Activated CD4-positive, alpha-beta T cell treated with anti-CD3 and anti-CD28 coated beads, Interleukin-2, amount 50 U/mL, for 4 hours (primary cell): ENCODE measurements at regions not wholly inside any gene's neighbourhood (a gene's known extent, or its start where the extent isn't known, plus 50 kb on each side); places are given as distances from the start of the nearest gene placed in this dataset.

Experiments
- DNase-seq, 2 experiments: peaks; one replicate each; pipeline ENCODE4 v3.0.0-alpha.2; 2020

DNA sequence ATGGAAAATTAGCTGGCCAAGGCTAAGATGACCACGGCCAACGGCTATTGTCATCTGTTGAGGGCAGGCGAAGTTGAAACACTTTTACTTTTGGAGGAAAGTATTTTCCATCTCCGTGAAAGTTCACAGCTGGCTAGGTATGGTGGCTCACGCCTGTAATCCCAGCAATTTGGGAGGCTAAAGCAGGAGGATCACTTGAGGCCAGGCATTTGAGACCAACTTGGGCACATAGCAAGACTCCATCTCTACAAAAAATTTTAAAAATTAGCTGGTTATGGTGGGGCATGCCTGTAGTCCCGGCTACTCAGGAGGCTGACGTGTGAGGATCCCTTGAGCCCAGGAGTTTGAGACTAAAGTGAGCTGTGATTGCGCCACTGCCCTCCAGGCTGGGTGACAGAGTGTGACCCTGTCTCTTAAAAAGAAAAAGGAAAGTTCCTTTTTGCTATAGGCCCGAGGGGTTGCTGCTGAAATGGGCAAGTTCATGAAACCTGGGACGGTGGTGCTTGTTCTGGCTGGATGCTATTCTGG, 85.5 kb upstream of the MKLN1 start:
- DNase-seq: no peak

DNA sequence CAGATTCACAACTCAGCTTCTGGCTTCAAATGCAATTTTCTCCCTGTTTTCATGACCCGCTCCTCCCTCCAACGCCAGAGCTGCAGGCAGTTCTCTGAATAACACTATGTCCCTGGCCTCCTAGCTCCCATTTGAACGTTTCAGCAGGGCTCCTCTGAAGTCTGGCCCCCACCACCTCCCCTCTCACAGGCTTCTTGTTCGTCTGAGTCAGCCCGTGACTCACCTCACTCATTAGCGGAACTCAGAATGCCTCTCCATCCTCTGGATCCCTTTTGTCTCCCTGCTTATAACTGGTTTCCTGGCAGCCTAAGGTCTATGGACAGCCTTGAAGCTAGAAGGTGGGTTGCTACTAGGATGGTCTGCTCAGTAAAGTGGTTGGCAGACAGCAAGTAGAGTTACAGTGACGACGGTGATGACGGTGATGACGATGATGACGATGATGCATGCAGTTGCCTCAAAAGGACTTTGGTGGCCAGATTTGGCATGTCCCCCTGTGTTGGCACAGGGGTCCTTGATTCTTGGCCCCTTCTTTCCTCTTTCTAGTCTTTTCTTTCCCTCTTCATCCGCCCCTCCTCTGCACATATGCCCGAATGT, 83.3 kb upstream of the MKLN1 start:
- peak; percentile 7 to 16 for DNase-seq

DNA sequence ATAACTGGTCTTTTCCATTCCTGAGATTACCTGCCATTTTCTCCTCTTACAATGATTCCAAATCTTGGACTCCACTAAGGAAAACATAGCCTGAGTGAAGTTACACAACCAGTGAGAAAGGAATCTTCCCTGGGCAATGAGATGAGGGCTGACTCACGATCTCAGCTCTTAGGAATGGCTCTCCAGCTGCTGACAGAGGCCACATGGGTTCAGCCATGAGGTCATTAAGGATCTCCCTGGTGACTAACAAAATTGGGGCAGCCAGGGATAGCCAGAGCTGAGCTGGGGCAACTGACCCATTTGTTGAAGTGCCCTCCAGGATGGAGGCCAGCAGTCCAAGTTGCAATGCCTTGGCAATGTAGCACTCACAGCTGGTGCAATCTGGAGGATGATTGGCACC, 78.7 kb upstream of the MKLN1 start:
- DNase-seq: no peak

DNA sequence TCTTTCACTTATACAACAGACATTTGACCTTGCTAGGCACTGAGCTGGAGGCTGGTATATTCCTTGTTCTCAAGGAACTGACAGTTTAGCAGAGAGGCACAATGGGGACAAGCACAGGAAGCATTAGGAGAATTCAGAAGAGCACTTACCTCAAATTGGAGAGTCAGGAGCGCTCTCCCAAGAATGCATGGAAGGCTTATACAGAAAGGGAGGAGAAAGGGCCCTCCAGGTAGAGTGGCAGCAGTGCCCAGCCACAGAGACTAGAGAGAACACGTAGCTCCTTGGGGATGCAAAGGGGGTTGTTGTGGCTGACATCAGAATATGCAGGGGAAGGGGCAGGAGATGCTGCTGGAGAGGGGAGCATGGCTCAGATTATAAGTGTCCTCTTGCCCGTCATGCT, 78.2 kb upstream of the MKLN1 start:
- DNase-seq: no peak

DNA sequence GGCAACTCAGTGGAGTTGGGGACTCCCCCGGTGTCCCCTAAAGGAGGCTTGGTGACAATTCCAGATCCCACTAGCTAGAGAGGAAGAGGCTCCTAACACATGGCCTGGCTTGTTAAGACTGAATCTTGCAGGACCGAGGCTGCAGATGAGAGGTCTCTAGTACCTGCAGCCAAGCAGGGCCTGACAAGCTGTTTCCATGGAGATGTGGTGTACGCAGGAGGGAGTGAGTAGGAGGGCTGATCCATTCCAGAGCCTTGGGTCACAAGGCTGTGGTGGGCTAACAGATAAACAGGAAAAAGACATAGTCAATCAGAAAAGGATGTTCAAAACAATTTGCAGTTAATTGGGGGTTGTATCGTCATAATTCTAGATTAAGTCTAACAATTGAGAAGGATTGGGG, 77.3 kb upstream of the MKLN1 start:
- no peak for DNase-seq

DNA sequence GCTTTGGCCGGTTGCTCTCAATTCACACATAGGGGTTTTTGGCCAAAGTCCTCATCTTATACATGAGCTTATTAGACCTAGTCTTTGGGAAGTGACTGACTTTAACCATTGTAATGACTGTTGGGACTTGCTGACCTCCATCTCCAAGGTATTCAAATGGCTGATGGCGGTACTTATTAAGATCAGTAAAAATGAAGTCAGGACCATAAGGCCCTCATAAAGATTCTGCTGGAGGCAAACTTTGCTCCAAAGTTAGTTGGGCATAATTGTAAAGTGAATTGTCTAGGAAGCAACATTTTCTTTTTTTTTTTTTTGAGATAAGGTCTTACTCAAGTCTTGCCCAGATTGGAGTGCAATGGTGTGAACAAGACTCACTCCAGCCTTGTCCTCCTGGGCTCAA, 76.3 kb upstream of the MKLN1 start:
- no peak for DNase-seq

DNA sequence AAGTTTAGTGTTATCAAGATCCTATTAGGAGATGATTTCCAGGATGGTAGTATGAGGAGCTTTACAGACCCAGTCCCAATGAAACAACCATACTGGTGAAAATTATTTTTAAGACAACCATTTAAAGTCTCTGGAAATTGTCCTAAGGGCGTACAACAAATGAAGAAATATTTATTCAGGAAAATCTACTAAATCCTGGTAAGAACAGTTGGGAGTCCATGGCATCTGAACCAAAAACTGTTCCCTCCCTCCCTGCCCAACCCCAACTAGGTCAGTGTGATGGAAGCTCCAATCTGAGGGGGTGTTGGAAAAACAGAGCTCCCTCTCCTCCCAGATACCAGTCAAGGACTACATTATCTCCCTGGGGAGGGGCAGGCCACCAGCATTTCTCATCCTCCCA, 74.7 kb upstream of the MKLN1 start:
- no peak for DNase-seq

DNA sequence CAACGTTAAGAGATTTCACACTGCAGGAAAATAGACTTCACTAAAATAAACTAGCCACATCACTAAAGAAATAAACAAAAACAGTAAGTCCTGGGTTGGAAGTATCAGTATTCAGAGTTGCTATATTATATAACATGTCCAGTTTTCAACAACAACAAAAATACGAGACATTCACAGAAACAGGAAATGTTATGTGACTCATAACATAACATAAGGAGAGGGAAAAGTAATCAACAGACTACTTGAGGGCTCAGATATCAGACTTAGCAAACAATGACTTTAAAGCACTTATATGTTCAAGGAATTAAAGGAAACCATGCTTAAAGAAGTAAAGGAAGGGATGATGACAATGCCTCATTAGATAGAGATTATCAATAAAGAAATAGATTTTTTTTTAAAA, 73.5 kb upstream of the MKLN1 start:
- DNase-seq: no peak

DNA sequence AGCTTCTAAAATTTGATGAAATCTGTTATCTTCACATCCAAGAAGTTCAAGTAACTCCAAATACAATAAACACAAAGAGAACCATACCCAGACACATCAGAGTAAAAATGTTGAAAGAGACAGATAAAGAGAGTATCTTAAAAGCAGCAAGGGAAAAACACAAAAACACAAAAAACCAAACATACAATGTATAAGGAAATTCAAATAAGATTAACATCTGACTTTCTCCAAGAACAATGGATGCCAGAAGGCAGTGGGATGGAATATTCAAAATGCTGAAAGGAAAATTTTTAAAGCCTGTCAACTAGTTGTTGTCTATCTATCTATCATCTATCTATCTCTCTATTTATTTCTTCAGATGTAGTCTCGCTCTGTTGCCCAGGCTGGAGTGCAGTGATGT, 72.4 kb upstream of the MKLN1 start:
- DNase-seq: no peak

DNA sequence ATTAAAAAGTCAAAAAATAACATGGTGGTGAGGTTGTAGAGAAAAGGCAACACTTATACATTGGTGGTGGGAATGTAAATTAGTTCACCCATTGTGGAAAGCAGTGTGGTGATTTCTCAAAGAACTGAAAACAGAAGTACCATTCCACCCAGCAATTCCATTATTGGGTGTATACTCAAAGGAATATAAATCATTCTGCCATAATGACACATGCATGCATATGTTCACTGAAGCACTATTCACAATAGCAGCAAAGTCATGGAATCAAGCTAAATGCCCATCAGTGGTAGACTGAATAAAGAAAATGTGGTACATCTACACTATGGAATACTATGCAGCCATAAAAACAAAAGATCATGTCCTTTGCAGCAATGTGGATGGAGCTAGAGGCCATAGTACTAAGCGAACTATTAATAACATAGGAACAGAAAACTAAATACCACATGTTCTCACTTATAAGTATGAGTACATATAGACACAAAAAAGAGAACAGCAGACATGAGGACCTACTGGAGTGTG, 66.1 kb upstream of the MKLN1 start:
- no peak for DNase-seq

DNA sequence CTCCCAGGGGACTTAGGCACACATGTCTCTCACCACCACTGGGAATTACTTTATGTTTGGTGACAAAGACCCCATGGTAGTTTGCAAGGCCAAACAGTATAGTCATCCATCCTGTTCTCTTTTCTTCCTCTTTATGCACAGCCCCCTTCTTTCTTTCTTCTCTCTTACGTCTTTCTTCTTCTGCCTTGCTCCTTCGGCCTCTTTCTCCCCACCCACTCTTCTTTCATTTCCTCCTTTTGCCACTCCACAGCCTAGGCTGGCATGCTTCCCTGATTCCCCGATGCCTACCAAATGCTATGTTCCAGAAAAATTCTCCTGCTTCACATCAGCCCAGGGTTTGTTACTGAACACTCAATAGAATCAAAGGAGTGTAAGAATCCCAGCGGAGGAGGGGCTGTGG, 62.4 kb upstream of the MKLN1 start:
- DNase-seq: no peak

DNA sequence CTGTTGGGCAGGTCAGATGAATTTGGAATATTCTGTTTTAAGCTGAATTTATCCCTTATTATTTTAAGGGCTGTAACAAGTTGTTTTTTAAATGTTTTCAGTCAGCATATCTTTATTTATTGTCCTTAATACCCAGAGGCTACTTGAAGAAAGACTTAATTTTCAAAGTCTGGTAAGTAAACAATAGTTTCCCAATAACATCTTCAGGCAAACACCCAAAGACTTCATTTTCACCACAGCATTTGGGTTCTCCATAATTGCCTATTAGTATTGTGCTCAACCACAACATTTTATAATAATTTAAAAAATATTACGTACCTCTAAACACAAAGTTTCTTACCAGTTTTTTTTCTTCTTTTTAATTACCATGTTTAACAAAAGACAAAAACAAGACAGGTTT, 60.0 kb upstream of the MKLN1 start:
- DNase-seq: no peak

DNA sequence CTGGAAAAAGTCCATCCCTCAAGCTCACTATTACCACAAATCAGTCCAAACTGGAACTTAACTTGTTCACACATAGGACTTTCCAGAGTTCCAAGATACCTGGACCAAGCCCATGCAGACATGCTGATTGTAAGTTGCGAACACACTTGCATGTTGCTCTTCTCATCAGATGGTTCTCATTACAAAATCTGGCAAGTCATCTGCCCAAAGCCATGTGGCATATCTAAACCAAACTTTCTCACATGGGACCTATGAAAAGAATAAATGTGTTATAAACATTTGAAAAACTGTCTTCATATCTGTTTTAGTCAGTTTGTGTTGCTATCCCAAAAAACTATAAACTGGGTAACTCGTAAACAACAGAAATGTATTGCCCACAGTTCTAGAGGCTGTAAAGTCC, 58.8 kb upstream of the MKLN1 start:
- no peak for DNase-seq

DNA sequence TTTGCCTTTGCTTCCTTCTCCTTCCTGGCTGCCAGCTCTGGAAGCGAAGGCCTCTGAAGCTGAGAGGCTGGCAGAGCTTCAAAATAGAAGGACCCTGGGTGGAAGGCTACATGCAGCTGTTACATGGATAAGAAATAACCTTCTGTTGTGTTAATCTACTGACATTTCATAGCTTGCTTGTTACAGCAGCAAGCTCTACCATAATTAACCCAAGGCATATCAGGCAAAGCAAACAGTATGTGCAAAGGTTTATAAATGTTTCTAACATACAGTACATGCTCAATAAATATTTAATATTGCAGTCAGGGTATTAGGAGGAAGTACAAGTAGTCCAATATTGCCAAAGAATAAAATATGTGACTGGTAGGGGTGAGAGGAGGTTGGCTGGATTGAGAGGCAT, 55.6 kb upstream of the MKLN1 start:
- DNase-seq: no peak

DNA sequence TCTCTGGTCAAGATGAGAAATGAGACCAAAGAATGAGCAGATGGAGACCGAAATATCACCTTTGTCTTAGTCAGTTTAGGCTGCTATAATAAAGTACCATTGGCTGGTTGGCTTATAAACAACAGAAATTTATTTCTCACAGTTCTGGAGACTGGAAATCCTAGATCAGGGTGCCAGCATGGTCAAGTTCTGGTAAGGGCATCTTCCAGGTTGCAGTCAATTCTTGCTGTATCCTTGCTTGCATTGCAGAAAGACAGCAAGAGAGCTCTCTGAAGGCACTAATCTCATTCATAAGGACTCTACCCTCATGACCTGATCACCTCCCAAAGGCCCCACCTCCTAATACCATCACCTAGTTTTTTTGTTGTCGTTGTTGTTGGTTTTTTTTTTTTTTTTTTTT, 52.7 kb upstream of the MKLN1 start:
- no peak for DNase-seq

DNA sequence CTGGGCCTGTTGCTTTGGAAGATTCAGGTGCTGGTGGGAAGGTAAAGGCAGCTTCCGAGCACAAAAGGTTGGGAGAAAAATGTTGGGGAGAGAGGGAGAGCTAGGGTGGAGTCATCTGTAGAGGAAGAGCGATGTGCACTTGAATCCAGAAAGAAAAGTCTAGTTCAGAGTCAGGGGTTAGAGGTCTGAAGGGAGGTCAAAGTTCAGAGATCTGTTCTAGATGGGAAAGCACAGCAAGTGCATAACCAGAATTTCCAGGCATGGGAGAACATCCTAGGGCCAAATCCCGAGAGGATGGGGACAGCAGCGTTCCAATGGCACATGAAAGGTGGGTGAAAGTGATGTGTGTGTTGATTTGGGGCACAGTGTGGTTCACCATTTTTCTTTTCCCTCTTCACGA, 51.5 kb upstream of the MKLN1 start:
- DNase-seq: no peak

DNA sequence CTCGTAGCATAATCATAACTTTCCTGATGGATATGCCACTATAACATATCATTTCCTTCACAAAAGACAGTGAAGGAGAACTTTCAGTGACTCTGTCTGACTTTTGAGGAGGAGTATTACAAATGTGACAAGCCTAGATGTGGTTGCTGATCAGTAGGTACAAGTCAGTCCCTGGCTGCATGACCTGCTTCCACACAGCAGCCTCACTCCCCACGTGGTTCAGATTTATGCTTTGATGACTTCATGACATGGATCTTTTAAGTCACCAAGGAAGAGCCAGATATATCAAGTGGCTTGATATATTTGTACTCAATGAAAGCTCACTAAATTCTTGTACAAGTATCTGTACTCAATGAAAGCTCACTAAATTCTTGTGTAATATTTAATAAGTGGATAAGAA, 50.9 kb upstream of the MKLN1 start:
- DNase-seq: no peak
